Ovary (tissue), 7 donors: ENCODE measurements at regions not wholly inside any gene's neighbourhood (a gene's known extent, or its start where the extent isn't known, plus 50 kb on each side); places are given as distances from the start of the nearest gene placed in this dataset.

Source experiments
- DNase-seq, 5 donors: peaks; one replicate each; pipeline ENCODE4 v3.0.0-alpha.2; 2019 to 2020
- H3K27ac ChIP-seq, 2 donors: fragments of 200-600 bp; one replicate each; pipeline versions ENCODE4 v1.5.1 to v1.8.0; 2019 to 2022
- H3K27me3 ChIP-seq: fragments of 200-600 bp; one replicate; pipeline ENCODE4 v1.8.0; 2022
- H3K36me3 ChIP-seq: fragments of 200-600 bp; sonication (generic); one replicate; pipeline ENCODE4 v1.5.1; 2019
- H3K4me1 ChIP-seq: one replicate; pipeline ENCODE4 v1.8.1; 2013; ENCODE audit warnings: mild to moderate bottlenecking, moderate library complexity; ENCODE audit not compliant: insufficient read depth
- H3K4me3 ChIP-seq: fragments of 200-600 bp; sonication (generic); one replicate; pipeline ENCODE4 v1.5.1; 2017
- H3K9me3 ChIP-seq, 2 donors: fragments of 200-600 bp in 1 of 2; sonication (generic) in 1 of 2; one replicate each; pipeline versions ENCODE4 v1.5.1 to v1.8.1; 2013 to 2019; ENCODE audit warnings: mild to moderate bottlenecking in 1 of 2, moderate library complexity in 1 of 2
- CTCF ChIP-seq, 3 donors: fragments of 450-650 bp in 2 of 3; fragments of 200-600 bp in 1 of 3; IDR thresholded peaks; one replicate each; pipeline versions ENCODE4 v1.5.1 to v1.8.0; 2016 to 2022; ENCODE audit warnings: antibody characterized with exemption in 3 of 3, mild to moderate bottlenecking in 1 of 3
- EP300 ChIP-seq: sonication (generic); formaldehyde crosslinking; IDR thresholded peaks from one replicate; pipeline ENCODE4 v1.6.1; 2017; ENCODE audit warnings: antibody characterized with exemption
- POLR2A ChIP-seq: fragments of 450-650 bp; IDR thresholded peaks from one replicate; pipeline ENCODE4 v1.6.1; 2017; ENCODE audit warnings: antibody characterized with exemption, mild to moderate bottlenecking, moderate library complexity
- WGBS, 3 donors: extraction: QIAGEN DNeasy Blood & Tissue Kit in 1 of 3; methylation state at CpG; one replicate each; pipeline versions ENCODE4 v1.1.5 to v1.1.7; 2013 to 2017; 5-methylcytosine and 5-hydroxymethylcytosine counted together
- intact Hi-C, 4 donors: fragments of 100-400 bp; cut with DNase I; formaldehyde crosslinking; loops; one replicate each; pipeline versions ENCODE4 v1.11.0 to v1.15.1; 2022 to 2023
- donor health status: DM: no; HTN: no; CAD: no; lungs with moderate emphysema.
- donor health status: DM: no; HTN: no; CAD: no.
- donor health status: Bipolar disorder and iron deficiency.
- donor health status: DM: no; HTN: no; CAD: no.
- donor health status: DM: yes; HTN: yes; CAD: no.

- H3K4me3 ChIP-seq = no peak overlapping the region
- DNase-seq = no peak
- no peaks in the 10 kb centered on the region for H3K36me3 ChIP-seq
- no peak for TF ChIP-seq EP300
- no peak for TF ChIP-seq POLR2A
- TF ChIP-seq CTCF (IDR thresholded peaks at IDR 0.05) = no peak
- no peaks in the 10 kb centered on the region for H3K27me3 ChIP-seq
- no peaks in the 10 kb centered on the region for H3K4me1 ChIP-seq
- no peak overlapping the region for H3K27ac ChIP-seq
- no peaks in the 10 kb centered on the region for H3K9me3 ChIP-seq
- intact Hi-C loops = no loop called here
Measured at GRCh38 chr15:95095250-95095649, 863.9 kb downstream of the MCTP2 start.

GRCh38 chr15:95096651-95097050 lies 865.3 kb downstream of the MCTP2 start:
- TF ChIP-seq CTCF (IDR thresholded peaks at IDR 0.05) = no peak
- Histone ChIP-seq H3K9me3 (no peaks in the 10 kb centered on the region), H3K4me1 (no peaks in the 10 kb centered on the region), H3K36me3 (no peaks in the 10 kb centered on the region), H3K27ac (no peak overlapping the region), H3K27me3 (no peaks in the 10 kb centered on the region), H3K4me3 (no peak overlapping the region)
- intact Hi-C loops = no loop called here
- DNase-seq = no peak
- 86 to 92% (median 86%) methylated on average over 6 of the region's 6 CpGs for WGBS, 3 donors

DNA sequence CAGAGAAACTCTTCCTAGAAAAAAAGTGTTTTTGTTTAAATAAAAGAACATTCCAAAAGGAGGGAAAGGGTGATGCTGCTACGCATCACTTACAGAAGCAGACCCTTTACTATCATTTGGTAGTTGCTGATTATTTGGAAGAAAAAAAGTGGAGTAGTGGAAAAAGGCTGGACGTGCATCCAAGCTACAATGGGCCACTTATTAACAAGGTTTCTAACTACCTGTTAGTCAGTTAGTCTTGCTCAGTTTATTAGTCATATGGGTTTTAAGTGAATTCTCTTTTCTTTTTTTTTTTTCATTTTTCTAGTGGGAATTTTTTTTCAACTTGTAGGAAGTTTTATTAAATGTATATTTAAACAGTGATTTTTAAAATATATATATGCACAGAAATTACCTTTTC lies 866.0 kb downstream of the MCTP2 start:
- Histone ChIP-seq H3K27ac (no peak overlapping the region), H3K36me3 (no peaks in the 10 kb centered on the region), H3K4me1 (no peaks in the 10 kb centered on the region), H3K27me3 (no peaks in the 10 kb centered on the region), H3K4me3 (no peak overlapping the region), H3K9me3 (no peaks in the 10 kb centered on the region)
- 26 to 52% (median 29%) methylated on average over 2 of the region's 2 CpGs for WGBS, 3 donors
- no peak for DNase-seq
- intact Hi-C loops = no loop called here
- no peak for TF ChIP-seq CTCF (IDR thresholded peaks at IDR 0.05)
- TF ChIP-seq POLR2A = no peak
- no peak for TF ChIP-seq EP300

- no peak overlapping the region for H3K27ac ChIP-seq
- H3K4me1 ChIP-seq = no peaks in the 10 kb centered on the region
- H3K36me3 ChIP-seq = no peaks in the 10 kb centered on the region
- H3K4me3 ChIP-seq = no peak overlapping the region
- H3K27me3 ChIP-seq = no peaks in the 10 kb centered on the region
- H3K9me3 ChIP-seq = no peaks in the 10 kb centered on the region
- intact Hi-C loops = no loop called here
- WGBS, 3 donors = 92 to 95% (median 94%) methylated on average over 2 of the region's 2 CpGs
- TF ChIP-seq EP300 (no peak), CTCF (IDR thresholded peaks at IDR 0.05) (no peak), POLR2A (no peak)
- DNase-seq = no peak
Measured at GRCh38 chr15:95105229-95105628, 873.9 kb downstream of the MCTP2 start.

DNA sequence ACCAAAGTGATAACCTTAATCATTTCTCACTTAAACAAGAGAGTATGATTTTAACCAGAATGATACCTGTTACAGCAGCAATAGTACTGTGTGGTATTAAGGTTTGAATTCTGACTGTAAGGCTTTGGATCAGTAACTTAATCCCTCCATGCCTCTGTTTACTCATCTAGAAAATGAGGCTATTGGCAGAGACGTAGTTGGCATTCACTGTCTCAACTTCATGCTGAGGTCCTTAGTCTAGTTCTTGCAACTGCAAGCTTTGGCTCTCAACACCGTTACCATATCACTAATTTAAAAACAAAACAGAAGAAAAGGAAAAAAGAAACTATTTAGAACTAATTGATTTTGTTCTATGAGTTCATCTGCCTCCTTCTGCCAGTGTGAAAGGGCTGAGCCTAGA lies 875.4 kb downstream of the MCTP2 start:
- H3K27ac ChIP-seq = no peak overlapping the region
- 49 to 56% (median 51%) methylated on average over 2 of the region's 2 CpGs for WGBS, 3 donors
- no peak for TF ChIP-seq CTCF (IDR thresholded peaks at IDR 0.05)
- TF ChIP-seq EP300 = no peak
- TF ChIP-seq POLR2A = no peak
- intact Hi-C loops = no loop called here
- H3K4me3 ChIP-seq = no peak overlapping the region
- H3K36me3 ChIP-seq = no peaks in the 10 kb centered on the region
- H3K4me1 ChIP-seq = no peaks in the 10 kb centered on the region
- H3K27me3 ChIP-seq = no peaks in the 10 kb centered on the region
- DNase-seq = no peak
- no peaks in the 10 kb centered on the region for H3K9me3 ChIP-seq
